ENCODE measurements at regions not wholly inside any gene's neighbourhood (a gene's known extent, or its start where the extent isn't known, plus 50 kb on each side); places are given as distances from the start of the nearest gene placed in this dataset.

- TF ChIP-seq CTCF (IDR thresholded peaks at IDR 0.05; ENCODE audit: low read depth, low read length, poor library complexity, severe bottlenecking) (no peak), EZH2phosphoT487 (IDR thresholded peaks at IDR 0.05; ENCODE audit: borderline replicate concordance, low read length) (no peak)
Measured at GRCh38 chr15:47584316-47584715, 133.0 kb upstream of the SEMA6D start.
